Adrenal gland (tissue), 5 donors: ENCODE measurements at regions not wholly inside any gene's neighbourhood (a gene's known extent, or its start where the extent isn't known, plus 50 kb on each side); places are given as distances from the start of the nearest gene placed in this dataset.

ENCODE experiments used
- CTCF ChIP-seq, 6 experiments: fragments of 450-650 bp in 4 of 6; fragments of 200-600 bp in 2 of 6; sonication (generic) in 1 of 6; IDR thresholded peaks; 1 replicate in 5 of 6; 2 replicates in 1 of 6; pipeline versions ENCODE4 v1.5.1 to v1.8.0; 2016 to 2021; ENCODE audit warnings: antibody characterized with exemption in 6 of 6, mild to moderate bottlenecking in 2 of 6, moderate library complexity in 1 of 6
- POLR2A ChIP-seq, 2 donors: fragments of 450-650 bp; IDR thresholded peaks; one replicate each; pipeline ENCODE4 v1.6.1; 2017; ENCODE audit warnings: antibody characterized with exemption in 2 of 2, mild to moderate bottlenecking in 2 of 2, moderate library complexity in 1 of 2
- donor health status: DM: no; HTN: no; CAD: no.

- no peak for TF ChIP-seq CTCF (IDR thresholded peaks at IDR 0.05)
- no peak for TF ChIP-seq POLR2A (IDR thresholded peaks at IDR 0.05)
Measured at GRCh38 chr10:53463539-53463938, 691.0 kb upstream of the MBL2 start.
